ENCODE measurements at regions not wholly inside any gene's neighbourhood (a gene's known extent, or its start where the extent isn't known, plus 50 kb on each side); places are given as distances from the start of the nearest gene placed in this dataset.

DNA sequence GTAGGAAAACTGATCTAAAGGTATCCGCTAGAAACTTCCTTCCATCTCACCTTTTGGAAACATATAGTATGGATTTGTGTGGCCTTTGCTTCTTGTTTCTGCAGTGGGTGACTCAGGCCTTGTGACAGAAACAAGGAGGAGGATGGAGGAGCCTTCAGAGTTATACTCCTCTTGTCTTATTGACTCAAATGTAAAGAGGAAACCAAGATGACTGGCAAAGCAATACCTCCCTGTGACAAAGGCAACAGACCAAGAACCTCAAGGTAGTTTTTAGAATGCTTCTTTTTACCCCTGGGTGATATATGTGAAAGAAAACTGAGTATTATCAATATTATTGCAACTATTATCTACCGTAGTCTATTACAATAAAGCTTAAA is 123.3 kb upstream of the SLIT3 start:
- TF ChIP-seq, protein P1, sequence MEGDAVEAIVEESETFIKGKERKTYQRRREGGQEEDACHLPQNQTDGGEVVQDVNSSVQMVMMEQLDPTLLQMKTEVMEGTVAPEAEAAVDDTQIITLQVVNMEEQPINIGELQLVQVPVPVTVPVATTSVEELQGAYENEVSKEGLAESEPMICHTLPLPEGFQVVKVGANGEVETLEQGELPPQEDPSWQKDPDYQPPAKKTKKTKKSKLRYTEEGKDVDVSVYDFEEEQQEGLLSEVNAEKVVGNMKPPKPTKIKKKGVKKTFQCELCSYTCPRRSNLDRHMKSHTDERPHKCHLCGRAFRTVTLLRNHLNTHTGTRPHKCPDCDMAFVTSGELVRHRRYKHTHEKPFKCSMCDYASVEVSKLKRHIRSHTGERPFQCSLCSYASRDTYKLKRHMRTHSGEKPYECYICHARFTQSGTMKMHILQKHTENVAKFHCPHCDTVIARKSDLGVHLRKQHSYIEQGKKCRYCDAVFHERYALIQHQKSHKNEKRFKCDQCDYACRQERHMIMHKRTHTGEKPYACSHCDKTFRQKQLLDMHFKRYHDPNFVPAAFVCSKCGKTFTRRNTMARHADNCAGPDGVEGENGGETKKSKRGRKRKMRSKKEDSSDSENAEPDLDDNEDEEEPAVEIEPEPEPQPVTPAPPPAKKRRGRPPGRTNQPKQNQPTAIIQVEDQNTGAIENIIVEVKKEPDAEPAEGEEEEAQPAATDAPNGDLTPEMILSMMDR (IDR thresholded peaks at IDR 0.05): no peak
- TF ChIP-seq POLR2AphosphoS5 (IDR thresholded peaks at IDR 0.05): no peak
